ENCODE measurements at regions not wholly inside any gene's neighbourhood (a gene's known extent, or its start where the extent isn't known, plus 50 kb on each side); places are given as distances from the start of the nearest gene placed in this dataset.

GRCh38 chr5:166211640-166212039, 2079.8 kb upstream of the WWC1 start:
- Histone ChIP-seq H3K27ac (ENCODE audit: low read depth, low read length) (no peak overlapping the region), H3K27me3 (ENCODE audit: control insufficient read depth in 3 of 3, insufficient read depth in 3 of 3, low read length in 3 of 3) (no peaks in the 10 kb centered on the region), H3K4me1 (ENCODE audit: control insufficient read depth in 3 of 3, insufficient read depth in 3 of 3, low read length in 3 of 3) (no peaks in the 10 kb centered on the region), H3K36me3 (ENCODE audit: control insufficient read depth in 3 of 3, insufficient read depth in 3 of 3, low read length in 3 of 3) (no peaks in the 10 kb centered on the region), H3K9ac (ENCODE audit: low read depth in 1 of 3, low read length in 3 of 3) (no peak overlapping the region), H3K9me3 (ENCODE audit: control insufficient read depth in 3 of 3, low read length in 3 of 3) (no peaks in the 10 kb centered on the region), H3K4me3 (ENCODE audit: low read length in 3 of 3) (no peak overlapping the region)

- Histone ChIP-seq H3K4me1 (ENCODE audit: control insufficient read depth in 3 of 3, insufficient read depth in 3 of 3, low read length in 3 of 3) (no peaks in the 10 kb centered on the region), H3K36me3 (ENCODE audit: control insufficient read depth in 3 of 3, insufficient read depth in 3 of 3, low read length in 3 of 3) (no peaks in the 10 kb centered on the region), H3K4me3 (ENCODE audit: low read length in 3 of 3) (no peak overlapping the region), H3K9me3 (ENCODE audit: control insufficient read depth in 3 of 3, low read length in 3 of 3) (no peaks in the 10 kb centered on the region), H3K27me3 (ENCODE audit: control insufficient read depth in 3 of 3, insufficient read depth in 3 of 3, low read length in 3 of 3) (no peaks in the 10 kb centered on the region), H3K9ac (ENCODE audit: low read depth in 1 of 3, low read length in 3 of 3) (no peak overlapping the region), H3K27ac (ENCODE audit: low read depth, low read length) (no peak overlapping the region)
Observed at GRCh38 chr5:166236327-166236726, 2055.1 kb upstream of the WWC1 start.

GRCh38 chr5:166240705-166241104, 2050.7 kb upstream of the WWC1 start:
- Histone ChIP-seq H3K4me3 (ENCODE audit: low read length in 3 of 3) (no peak overlapping the region), H3K9ac (ENCODE audit: low read depth in 1 of 3, low read length in 3 of 3) (no peak overlapping the region), H3K27me3 (ENCODE audit: control insufficient read depth in 3 of 3, insufficient read depth in 3 of 3, low read length in 3 of 3) (no peaks in the 10 kb centered on the region), H3K27ac (ENCODE audit: low read depth, low read length) (no peak overlapping the region), H3K9me3 (ENCODE audit: control insufficient read depth in 3 of 3, low read length in 3 of 3) (no peaks in the 10 kb centered on the region), H3K36me3 (ENCODE audit: control insufficient read depth in 3 of 3, insufficient read depth in 3 of 3, low read length in 3 of 3) (no peaks in the 10 kb centered on the region), H3K4me1 (ENCODE audit: control insufficient read depth in 3 of 3, insufficient read depth in 3 of 3, low read length in 3 of 3) (no peaks in the 10 kb centered on the region)

GRCh38 chr5:166245556-166245955, 2045.9 kb upstream of the WWC1 start:
- no peaks in the 10 kb centered on the region for H3K27me3 ChIP-seq (ENCODE audit: control insufficient read depth in 3 of 3, insufficient read depth in 3 of 3, low read length in 3 of 3)
- H3K4me1 ChIP-seq (ENCODE audit: control insufficient read depth in 3 of 3, insufficient read depth in 3 of 3, low read length in 3 of 3), result no peaks in the 10 kb centered on the region
- H3K4me3 ChIP-seq (ENCODE audit: low read length in 3 of 3), result no peak overlapping the region
- H3K27ac ChIP-seq (ENCODE audit: low read depth, low read length), result no peak overlapping the region
- H3K9ac ChIP-seq (ENCODE audit: low read depth in 1 of 3, low read length in 3 of 3), result no peak overlapping the region
- H3K9me3 ChIP-seq (ENCODE audit: control insufficient read depth in 3 of 3, low read length in 3 of 3), result no peaks in the 10 kb centered on the region
- H3K36me3 ChIP-seq (ENCODE audit: control insufficient read depth in 3 of 3, insufficient read depth in 3 of 3, low read length in 3 of 3), result no peaks in the 10 kb centered on the region

- H3K9ac ChIP-seq (ENCODE audit: low read depth in 1 of 3, low read length in 3 of 3), result no peak overlapping the region
- H3K4me3 ChIP-seq (ENCODE audit: low read length in 3 of 3), result no peak overlapping the region
Observed at GRCh38 chr5:166251786-166252185, 2039.7 kb upstream of the WWC1 start.

GRCh38 chr5:166257661-166258060, 2033.8 kb upstream of the WWC1 start:
- Histone ChIP-seq H3K9ac (ENCODE audit: low read depth in 1 of 3, low read length in 3 of 3) (no peak overlapping the region), H3K9me3 (ENCODE audit: control insufficient read depth in 3 of 3, low read length in 3 of 3) (peaks cover 0 to 2% (median 0%) of the 10 kb centered on the region in 3 donors), H3K4me1 (ENCODE audit: control insufficient read depth in 3 of 3, insufficient read depth in 3 of 3, low read length in 3 of 3) (no peaks in the 10 kb centered on the region), H3K4me3 (ENCODE audit: low read length in 3 of 3) (no peak overlapping the region), H3K27me3 (ENCODE audit: control insufficient read depth in 3 of 3, insufficient read depth in 3 of 3, low read length in 3 of 3) (no peaks in the 10 kb centered on the region), H3K27ac (ENCODE audit: low read depth, low read length) (no peak overlapping the region), H3K36me3 (ENCODE audit: control insufficient read depth in 3 of 3, insufficient read depth in 3 of 3, low read length in 3 of 3) (no peaks in the 10 kb centered on the region)

More at GRCh38 chr5:166251786-166252185, 2039.7 kb upstream of the WWC1 start:
- Histone ChIP-seq H3K36me3 (ENCODE audit: control insufficient read depth in 3 of 3, insufficient read depth in 3 of 3, low read length in 3 of 3) (no peaks in the 10 kb centered on the region), H3K27me3 (ENCODE audit: control insufficient read depth in 3 of 3, insufficient read depth in 3 of 3, low read length in 3 of 3) (no peaks in the 10 kb centered on the region), H3K4me1 (ENCODE audit: control insufficient read depth in 3 of 3, insufficient read depth in 3 of 3, low read length in 3 of 3) (no peaks in the 10 kb centered on the region), H3K27ac (ENCODE audit: low read depth, low read length) (no peak overlapping the region), H3K9me3 (ENCODE audit: control insufficient read depth in 3 of 3, low read length in 3 of 3) (no peaks in the 10 kb centered on the region)

GRCh38 chr5:166262395-166262794, 2029.0 kb upstream of the WWC1 start:
- no peak overlapping the region for H3K27ac ChIP-seq (ENCODE audit: low read depth, low read length)
- H3K36me3 ChIP-seq (ENCODE audit: control insufficient read depth in 3 of 3, insufficient read depth in 3 of 3, low read length in 3 of 3), result no peaks in the 10 kb centered on the region
- no peaks in the 10 kb centered on the region for H3K4me1 ChIP-seq (ENCODE audit: control insufficient read depth in 3 of 3, insufficient read depth in 3 of 3, low read length in 3 of 3)
- H3K9ac ChIP-seq (ENCODE audit: low read depth in 1 of 3, low read length in 3 of 3), result no peak overlapping the region
- H3K27me3 ChIP-seq (ENCODE audit: control insufficient read depth in 3 of 3, insufficient read depth in 3 of 3, low read length in 3 of 3), result no peaks in the 10 kb centered on the region
- H3K4me3 ChIP-seq (ENCODE audit: low read length in 3 of 3), result no peak overlapping the region
- peaks cover 0 to 2% (median 0%) of the 10 kb centered on the region in 3 donors for H3K9me3 ChIP-seq (ENCODE audit: control insufficient read depth in 3 of 3, low read length in 3 of 3)

- no peaks in the 10 kb centered on the region for H3K4me1 ChIP-seq (ENCODE audit: control insufficient read depth in 3 of 3, insufficient read depth in 3 of 3, low read length in 3 of 3)
- H3K27me3 ChIP-seq (ENCODE audit: control insufficient read depth in 3 of 3, insufficient read depth in 3 of 3, low read length in 3 of 3), result no peaks in the 10 kb centered on the region
- H3K36me3 ChIP-seq (ENCODE audit: control insufficient read depth in 3 of 3, insufficient read depth in 3 of 3, low read length in 3 of 3), result no peaks in the 10 kb centered on the region
- no peak overlapping the region for H3K27ac ChIP-seq (ENCODE audit: low read depth, low read length)
- no peaks in the 10 kb centered on the region for H3K9me3 ChIP-seq (ENCODE audit: control insufficient read depth in 3 of 3, low read length in 3 of 3)
- no peak overlapping the region for H3K9ac ChIP-seq (ENCODE audit: low read depth in 1 of 3, low read length in 3 of 3)
- no peak overlapping the region for H3K4me3 ChIP-seq (ENCODE audit: low read length in 3 of 3)
Observed at GRCh38 chr5:166267907-166268306, 2023.5 kb upstream of the WWC1 start.

GRCh38 chr5:166270712-166271111, 2020.7 kb upstream of the WWC1 start:
- Histone ChIP-seq H3K27me3 (ENCODE audit: control insufficient read depth in 3 of 3, insufficient read depth in 3 of 3, low read length in 3 of 3) (no peaks in the 10 kb centered on the region), H3K4me3 (ENCODE audit: low read length in 3 of 3) (no peak overlapping the region), H3K36me3 (ENCODE audit: control insufficient read depth in 3 of 3, insufficient read depth in 3 of 3, low read length in 3 of 3) (no peaks in the 10 kb centered on the region), H3K9ac (ENCODE audit: low read depth in 1 of 3, low read length in 3 of 3) (no peak overlapping the region), H3K27ac (ENCODE audit: low read depth, low read length) (no peak overlapping the region), H3K4me1 (ENCODE audit: control insufficient read depth in 3 of 3, insufficient read depth in 3 of 3, low read length in 3 of 3) (no peaks in the 10 kb centered on the region), H3K9me3 (ENCODE audit: control insufficient read depth in 3 of 3, low read length in 3 of 3) (no peaks in the 10 kb centered on the region)

- no peak overlapping the region for H3K27ac ChIP-seq (ENCODE audit: low read depth, low read length)
- H3K9ac ChIP-seq (ENCODE audit: low read depth in 1 of 3, low read length in 3 of 3), result no peak overlapping the region
- H3K27me3 ChIP-seq (ENCODE audit: control insufficient read depth in 3 of 3, insufficient read depth in 3 of 3, low read length in 3 of 3), result no peaks in the 10 kb centered on the region
- H3K4me1 ChIP-seq (ENCODE audit: control insufficient read depth in 3 of 3, insufficient read depth in 3 of 3, low read length in 3 of 3), result no peaks in the 10 kb centered on the region
- no peak overlapping the region for H3K4me3 ChIP-seq (ENCODE audit: low read length in 3 of 3)
- no peaks in the 10 kb centered on the region for H3K36me3 ChIP-seq (ENCODE audit: control insufficient read depth in 3 of 3, insufficient read depth in 3 of 3, low read length in 3 of 3)
- H3K9me3 ChIP-seq (ENCODE audit: control insufficient read depth in 3 of 3, low read length in 3 of 3), result no peaks in the 10 kb centered on the region
Observed at GRCh38 chr5:166276006-166276405, 2015.4 kb upstream of the WWC1 start.

GRCh38 chr5:166279828-166280227, 2011.6 kb upstream of the WWC1 start:
- H3K4me3 ChIP-seq (ENCODE audit: low read length in 3 of 3), result no peak overlapping the region
- H3K4me1 ChIP-seq (ENCODE audit: control insufficient read depth in 3 of 3, insufficient read depth in 3 of 3, low read length in 3 of 3), result no peaks in the 10 kb centered on the region
- no peaks in the 10 kb centered on the region for H3K36me3 ChIP-seq (ENCODE audit: control insufficient read depth in 3 of 3, insufficient read depth in 3 of 3, low read length in 3 of 3)
- no peaks in the 10 kb centered on the region for H3K9me3 ChIP-seq (ENCODE audit: control insufficient read depth in 3 of 3, low read length in 3 of 3)
- no peak overlapping the region for H3K9ac ChIP-seq (ENCODE audit: low read depth in 1 of 3, low read length in 3 of 3)
- H3K27ac ChIP-seq (ENCODE audit: low read depth, low read length), result no peak overlapping the region
- no peaks in the 10 kb centered on the region for H3K27me3 ChIP-seq (ENCODE audit: control insufficient read depth in 3 of 3, insufficient read depth in 3 of 3, low read length in 3 of 3)

All from skeletal muscle tissue (tissue), 3 donors.